ENCODE measurements at regions not wholly inside any gene's neighbourhood (a gene's known extent, or its start where the extent isn't known, plus 50 kb on each side); places are given as distances from the start of the nearest gene placed in this dataset.

- TF ChIP-seq POLR2A (IDR thresholded peaks at IDR 0.05) (no peak), CTCF (IDR thresholded peaks at IDR 0.05) (no peak)
These were observed 795.6 kb upstream of the GALNTL6 start for GRCh38 chr4:171017593-171017992.

Data from testis (tissue), 2 donors.